K562 (cell line): ENCODE measurements at regions not wholly inside any gene's neighbourhood (a gene's known extent, or its start where the extent isn't known, plus 50 kb on each side); places are given as distances from the start of the nearest gene placed in this dataset.

Experiments used
- RAD21 ChIP-seq, 2 experiments: fragments of 250-450 bp in 1 of 2; fragments of 450-650 bp in 1 of 2; sonication (Bioruptor Pico) in 1 of 2; formaldehyde crosslinking in 1 of 2; IDR thresholded peaks in 1 of 2; conservative IDR thresholded peaks in 1 of 2; 2 replicates each; pipeline versions ENCODE4 v1.4.0 to v1.8.0; 2020 to 2022; ENCODE audit warnings: mild to moderate bottlenecking in 2 of 2, moderate library complexity in 1 of 2
- TF ChIP-seq, protein P1 (sequence below): sonication (generic); formaldehyde crosslinking; IDR thresholded peaks from 2 replicates; pipeline ENCODE4 v1.8.1; 2023; ENCODE audit warnings: missing genetic modification reagents, mild to moderate bottlenecking, borderline replicate concordance
- TF ChIP-seq, protein P2 (sequence below), 3 experiments: IDR thresholded peaks in 2 of 3; conservative IDR thresholded peaks in 1 of 3; 2 replicates each; pipeline ENCODE4 v1.5.1; 2011 to 2012; ENCODE audit warnings: low read length in 3 of 3, mild to moderate bottlenecking in 3 of 3, control low read depth in 2 of 3, improper control_type of control experiment in 1 of 3, inconsistent platforms in 1 of 3, low read depth in 1 of 3, mixed read lengths in 1 of 3, moderate library complexity in 1 of 3; ENCODE audit not compliant: insufficient read depth in 2 of 3

DNA sequence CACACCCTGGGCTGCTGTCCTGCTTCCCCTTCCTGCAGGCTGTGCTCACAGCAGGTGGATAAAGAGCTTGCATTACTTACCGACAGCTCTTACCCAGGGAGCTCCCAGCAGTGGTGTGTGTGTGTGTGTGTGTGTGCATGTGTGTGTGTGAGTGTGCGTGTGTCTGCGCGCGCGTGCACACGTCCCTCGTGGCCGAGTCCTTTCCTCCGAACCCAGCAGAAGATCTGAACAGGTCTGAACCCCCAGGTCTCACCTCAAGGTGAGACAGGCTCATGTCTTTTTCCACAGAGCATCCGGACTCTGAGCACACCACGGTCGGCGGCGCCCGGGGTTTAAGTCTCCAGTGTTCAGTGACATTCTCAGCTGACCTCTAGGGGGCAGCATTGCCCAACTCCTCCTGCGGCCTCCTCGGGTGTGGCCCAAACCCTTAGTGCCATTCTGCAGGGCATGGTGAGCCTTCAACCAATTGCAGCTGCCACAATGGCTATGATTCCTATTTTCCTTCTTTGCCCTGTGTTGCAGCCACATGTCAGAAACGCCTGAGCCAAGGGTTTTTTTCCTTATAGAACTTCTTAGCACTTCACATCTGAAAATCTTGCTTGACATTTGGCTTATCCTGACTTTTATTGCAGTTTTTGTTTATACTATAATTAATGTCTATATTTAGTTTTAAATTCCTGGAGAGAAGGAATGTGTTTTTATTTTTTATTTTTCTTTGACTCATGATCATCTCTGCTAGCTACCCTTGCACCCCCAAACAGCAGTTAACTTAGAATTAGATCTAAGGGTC lies 64.1 kb upstream of the KLHL25 start (continued):
- TF ChIP-seq, protein P1, sequence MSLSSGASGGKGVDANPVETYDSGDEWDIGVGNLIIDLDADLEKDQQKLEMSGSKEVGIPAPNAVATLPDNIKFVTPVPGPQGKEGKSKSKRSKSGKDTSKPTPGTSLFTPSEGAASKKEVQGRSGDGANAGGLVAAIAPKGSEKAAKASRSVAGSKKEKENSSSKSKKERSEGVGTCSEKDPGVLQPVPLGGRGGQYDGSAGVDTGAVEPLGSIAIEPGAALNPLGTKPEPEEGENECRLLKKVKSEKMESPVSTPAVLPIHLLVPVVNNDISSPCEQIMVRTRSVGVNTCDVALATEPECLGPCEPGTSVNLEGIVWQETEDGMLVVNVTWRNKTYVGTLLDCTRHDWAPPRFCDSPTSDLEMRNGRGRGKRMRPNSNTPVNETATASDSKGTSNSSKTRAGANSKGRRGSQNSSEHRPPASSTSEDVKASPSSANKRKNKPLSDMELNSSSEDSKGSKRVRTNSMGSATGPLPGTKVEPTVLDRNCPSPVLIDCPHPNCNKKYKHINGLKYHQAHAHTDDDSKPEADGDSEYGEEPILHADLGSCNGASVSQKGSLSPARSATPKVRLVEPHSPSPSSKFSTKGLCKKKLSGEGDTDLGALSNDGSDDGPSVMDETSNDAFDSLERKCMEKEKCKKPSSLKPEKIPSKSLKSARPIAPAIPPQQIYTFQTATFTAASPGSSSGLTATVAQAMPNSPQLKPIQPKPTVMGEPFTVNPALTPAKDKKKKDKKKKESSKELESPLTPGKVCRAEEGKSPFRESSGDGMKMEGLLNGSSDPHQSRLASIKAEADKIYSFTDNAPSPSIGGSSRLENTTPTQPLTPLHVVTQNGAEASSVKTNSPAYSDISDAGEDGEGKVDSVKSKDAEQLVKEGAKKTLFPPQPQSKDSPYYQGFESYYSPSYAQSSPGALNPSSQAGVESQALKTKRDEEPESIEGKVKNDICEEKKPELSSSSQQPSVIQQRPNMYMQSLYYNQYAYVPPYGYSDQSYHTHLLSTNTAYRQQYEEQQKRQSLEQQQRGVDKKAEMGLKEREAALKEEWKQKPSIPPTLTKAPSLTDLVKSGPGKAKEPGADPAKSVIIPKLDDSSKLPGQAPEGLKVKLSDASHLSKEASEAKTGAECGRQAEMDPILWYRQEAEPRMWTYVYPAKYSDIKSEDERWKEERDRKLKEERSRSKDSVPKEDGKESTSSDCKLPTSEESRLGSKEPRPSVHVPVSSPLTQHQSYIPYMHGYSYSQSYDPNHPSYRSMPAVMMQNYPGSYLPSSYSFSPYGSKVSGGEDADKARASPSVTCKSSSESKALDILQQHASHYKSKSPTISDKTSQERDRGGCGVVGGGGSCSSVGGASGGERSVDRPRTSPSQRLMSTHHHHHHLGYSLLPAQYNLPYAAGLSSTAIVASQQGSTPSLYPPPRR (CRISPR knock-in tag) = no peak
- peak; percentile 27 to 73 for TF ChIP-seq RAD21 (CRISPR knock-in tag; conservative IDR thresholded peaks at IDR 0.05 in 1 of 2, IDR thresholded peaks at IDR 0.05 in 1 of 2)
- TF ChIP-seq, protein P2, sequence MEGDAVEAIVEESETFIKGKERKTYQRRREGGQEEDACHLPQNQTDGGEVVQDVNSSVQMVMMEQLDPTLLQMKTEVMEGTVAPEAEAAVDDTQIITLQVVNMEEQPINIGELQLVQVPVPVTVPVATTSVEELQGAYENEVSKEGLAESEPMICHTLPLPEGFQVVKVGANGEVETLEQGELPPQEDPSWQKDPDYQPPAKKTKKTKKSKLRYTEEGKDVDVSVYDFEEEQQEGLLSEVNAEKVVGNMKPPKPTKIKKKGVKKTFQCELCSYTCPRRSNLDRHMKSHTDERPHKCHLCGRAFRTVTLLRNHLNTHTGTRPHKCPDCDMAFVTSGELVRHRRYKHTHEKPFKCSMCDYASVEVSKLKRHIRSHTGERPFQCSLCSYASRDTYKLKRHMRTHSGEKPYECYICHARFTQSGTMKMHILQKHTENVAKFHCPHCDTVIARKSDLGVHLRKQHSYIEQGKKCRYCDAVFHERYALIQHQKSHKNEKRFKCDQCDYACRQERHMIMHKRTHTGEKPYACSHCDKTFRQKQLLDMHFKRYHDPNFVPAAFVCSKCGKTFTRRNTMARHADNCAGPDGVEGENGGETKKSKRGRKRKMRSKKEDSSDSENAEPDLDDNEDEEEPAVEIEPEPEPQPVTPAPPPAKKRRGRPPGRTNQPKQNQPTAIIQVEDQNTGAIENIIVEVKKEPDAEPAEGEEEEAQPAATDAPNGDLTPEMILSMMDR (IDR thresholded peaks at IDR 0.05 in 2 of 3, conservative IDR thresholded peaks at IDR 0.05 in 1 of 3; ENCODE audit: insufficient read depth in 2 of 3, low read depth in 1 of 3, low read length in 3 of 3) = peak; percentile 74 to 78 (median 76)
